ENCODE measurements at regions not wholly inside any gene's neighbourhood (a gene's known extent, or its start where the extent isn't known, plus 50 kb on each side); places are given as distances from the start of the nearest gene placed in this dataset.

GRCh38 chr2:17287183-17287582 lies 231.1 kb downstream of the RAD51AP2 start:
- TF ChIP-seq CTCF (IDR thresholded peaks at IDR 0.05; ENCODE audit: insufficient read depth, low read length, poor library complexity, severe bottlenecking) (no peak), EZH2phosphoT487 (conservative IDR thresholded peaks at IDR 0.05; ENCODE audit: low read length) (no peak)

All from SU-DHL-6 (cell line).